ENCODE measurements at regions not wholly inside any gene's neighbourhood (a gene's known extent, or its start where the extent isn't known, plus 50 kb on each side); places are given as distances from the start of the nearest gene placed in this dataset.

GRCh38 chr9:13648068-13648467 lies 368.6 kb upstream of the MPDZ start:
- TF ChIP-seq POLR2A (IDR thresholded peaks at IDR 0.05) = no peak
- TF ChIP-seq CTCF (IDR thresholded peaks at IDR 0.05) = no peak
- no peak for TF ChIP-seq EP300 (IDR thresholded peaks at IDR 0.05)

Measured in suprapubic skin (tissue), 3 donors.